AG09309 (cell line): ENCODE measurements at regions not wholly inside any gene's neighbourhood (a gene's known extent, or its start where the extent isn't known, plus 50 kb on each side); places are given as distances from the start of the nearest gene placed in this dataset.

Experiments used
- DNase-seq: peaks from one replicate; pipeline ENCODE4 v3.0.0-alpha.2; 2010; ENCODE audit warnings: low read depth
- H3K4me3 ChIP-seq: 2 replicates; pipeline ENCODE4 v1.5.1; 2011; ENCODE audit warnings: mild to moderate bottlenecking, low read depth, low read length, moderate library complexity; ENCODE audit not compliant: control insufficient read depth
- TF ChIP-seq, protein P1 (sequence below): IDR thresholded peaks from 2 replicates; pipeline ENCODE4 v1.5.1; 2011; ENCODE audit warnings: mild to moderate bottlenecking, low read depth, low read length, inconsistent platforms; ENCODE audit not compliant: insufficient read depth, control insufficient read depth; ENCODE audit errors: missing control alignments

DNA sequence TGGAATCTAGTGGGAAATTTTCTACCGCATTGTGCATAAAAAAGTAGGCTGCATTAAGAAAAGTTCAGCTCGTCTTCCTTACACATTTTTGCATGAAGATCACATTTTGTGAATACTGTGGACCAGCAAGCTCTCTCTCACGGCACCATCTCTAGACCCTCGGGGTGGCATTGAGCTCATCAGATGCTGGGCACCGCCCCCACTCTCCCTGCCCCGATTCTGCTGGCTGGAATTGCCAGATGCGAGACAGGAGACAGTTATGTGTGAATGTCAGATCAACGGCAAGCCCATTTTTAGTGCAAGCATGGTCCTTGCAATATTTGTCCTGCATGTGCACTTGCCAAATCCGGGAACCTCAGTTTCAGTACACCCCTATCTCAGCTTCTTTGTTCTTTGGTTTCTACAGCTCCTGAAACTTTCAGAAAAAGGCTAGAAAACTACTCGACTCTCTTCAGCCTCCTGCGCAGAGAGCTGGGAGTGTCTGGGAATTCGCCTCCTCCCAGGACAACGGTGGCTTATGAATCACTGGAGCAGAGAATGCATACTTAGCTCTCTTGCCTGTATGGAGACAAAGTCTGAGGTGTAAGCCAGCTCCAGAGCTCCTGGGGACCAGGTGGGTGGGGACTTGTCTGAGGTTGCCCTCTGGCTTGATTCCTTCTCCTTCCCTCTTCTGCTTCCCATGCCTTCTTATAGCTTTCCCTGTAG, 285.2 kb upstream of the ATP10A start:
- no peak for DNase-seq
- TF ChIP-seq, protein P1, sequence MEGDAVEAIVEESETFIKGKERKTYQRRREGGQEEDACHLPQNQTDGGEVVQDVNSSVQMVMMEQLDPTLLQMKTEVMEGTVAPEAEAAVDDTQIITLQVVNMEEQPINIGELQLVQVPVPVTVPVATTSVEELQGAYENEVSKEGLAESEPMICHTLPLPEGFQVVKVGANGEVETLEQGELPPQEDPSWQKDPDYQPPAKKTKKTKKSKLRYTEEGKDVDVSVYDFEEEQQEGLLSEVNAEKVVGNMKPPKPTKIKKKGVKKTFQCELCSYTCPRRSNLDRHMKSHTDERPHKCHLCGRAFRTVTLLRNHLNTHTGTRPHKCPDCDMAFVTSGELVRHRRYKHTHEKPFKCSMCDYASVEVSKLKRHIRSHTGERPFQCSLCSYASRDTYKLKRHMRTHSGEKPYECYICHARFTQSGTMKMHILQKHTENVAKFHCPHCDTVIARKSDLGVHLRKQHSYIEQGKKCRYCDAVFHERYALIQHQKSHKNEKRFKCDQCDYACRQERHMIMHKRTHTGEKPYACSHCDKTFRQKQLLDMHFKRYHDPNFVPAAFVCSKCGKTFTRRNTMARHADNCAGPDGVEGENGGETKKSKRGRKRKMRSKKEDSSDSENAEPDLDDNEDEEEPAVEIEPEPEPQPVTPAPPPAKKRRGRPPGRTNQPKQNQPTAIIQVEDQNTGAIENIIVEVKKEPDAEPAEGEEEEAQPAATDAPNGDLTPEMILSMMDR, result no peak
- H3K4me3 ChIP-seq, result no peak overlapping the region

DNA sequence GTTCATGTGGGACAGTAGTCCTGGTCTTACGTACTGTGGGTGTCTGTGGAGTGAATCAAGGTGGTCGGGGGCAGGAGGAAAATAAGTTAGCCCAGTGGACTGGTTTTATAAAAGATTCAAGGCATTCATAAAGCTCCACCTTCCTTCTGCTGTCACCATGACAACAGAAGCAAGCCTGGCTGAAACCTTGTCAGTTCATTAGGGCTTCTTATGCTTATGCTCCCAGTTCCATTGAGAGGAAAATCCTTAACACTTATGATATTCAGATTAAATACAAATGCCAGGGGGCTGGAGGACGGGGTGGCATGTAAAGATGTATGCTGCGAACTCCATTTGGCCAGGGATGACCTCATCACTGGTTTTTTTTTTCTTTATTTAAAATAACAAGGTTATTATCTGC, 283.1 kb upstream of the ATP10A start:
- no peak for DNase-seq

DNA sequence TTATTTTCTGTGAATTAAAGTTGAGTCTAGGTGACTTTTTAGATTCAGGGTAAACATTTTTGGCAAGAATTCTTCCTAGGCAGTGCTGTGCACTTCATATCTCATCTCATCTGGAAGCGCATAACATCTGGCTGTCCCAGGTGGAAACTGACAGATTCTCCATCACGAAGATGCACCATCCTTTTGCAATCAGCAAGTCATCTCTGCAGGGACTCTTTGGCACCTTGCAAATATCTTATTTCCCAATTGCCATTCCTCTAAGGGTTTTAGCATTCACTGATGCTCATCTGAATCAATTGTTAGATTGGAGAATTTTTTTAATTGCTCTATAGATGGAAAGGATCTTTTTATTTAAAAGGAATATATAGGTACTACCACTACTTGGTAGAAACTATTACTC, 282.7 kb upstream of the ATP10A start:
- TF ChIP-seq, protein P1, result no peak
- DNase-seq, result no peak
- no peak overlapping the region for H3K4me3 ChIP-seq

More for the DNA sequence above, 283.1 kb upstream of the ATP10A start:
- H3K4me3 ChIP-seq, result no peak overlapping the region
- TF ChIP-seq, protein P1, result no peak

DNA sequence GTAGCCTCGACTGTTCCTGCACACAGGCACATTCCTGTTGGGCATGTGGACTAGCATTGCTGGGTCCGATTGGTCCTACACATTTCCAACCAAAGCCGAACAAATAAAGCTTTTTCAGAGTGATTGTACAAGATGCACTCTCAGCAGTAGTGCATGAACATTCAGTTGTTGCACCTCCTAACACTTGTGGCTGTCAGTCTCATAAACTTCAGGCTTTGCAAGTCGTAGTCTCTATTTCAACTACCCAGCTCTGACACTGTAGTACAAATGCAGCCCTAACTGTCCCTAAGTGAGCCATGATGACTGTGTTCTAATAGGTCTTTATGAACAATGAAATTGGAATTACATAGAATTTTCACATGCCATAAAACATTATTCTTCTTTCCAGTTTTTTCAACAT, 281.7 kb upstream of the ATP10A start:
- DNase-seq, result no peak
- H3K4me3 ChIP-seq, result no peak overlapping the region
- TF ChIP-seq, protein P1, result no peak

DNA sequence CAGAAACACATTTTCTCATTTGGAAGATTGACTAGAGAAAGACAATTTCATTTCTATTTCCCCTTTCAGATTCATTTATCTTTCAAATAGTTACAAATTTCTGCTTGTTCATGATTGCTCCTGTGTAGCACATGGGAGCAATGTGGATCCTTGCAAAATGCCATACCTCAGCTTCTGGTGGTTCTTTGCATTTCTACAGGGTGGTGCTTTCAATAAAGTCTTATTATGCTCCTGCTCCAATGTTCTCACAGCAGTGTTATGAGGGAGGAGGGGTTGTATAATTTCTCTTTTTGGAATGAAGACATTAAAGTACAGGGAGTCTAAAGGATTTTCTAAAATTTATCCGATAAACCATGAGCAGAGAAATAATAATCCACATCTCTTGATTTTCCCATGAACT, 280.1 kb upstream of the ATP10A start:
- TF ChIP-seq, protein P1, result no peak
- no peak overlapping the region for H3K4me3 ChIP-seq

DNA sequence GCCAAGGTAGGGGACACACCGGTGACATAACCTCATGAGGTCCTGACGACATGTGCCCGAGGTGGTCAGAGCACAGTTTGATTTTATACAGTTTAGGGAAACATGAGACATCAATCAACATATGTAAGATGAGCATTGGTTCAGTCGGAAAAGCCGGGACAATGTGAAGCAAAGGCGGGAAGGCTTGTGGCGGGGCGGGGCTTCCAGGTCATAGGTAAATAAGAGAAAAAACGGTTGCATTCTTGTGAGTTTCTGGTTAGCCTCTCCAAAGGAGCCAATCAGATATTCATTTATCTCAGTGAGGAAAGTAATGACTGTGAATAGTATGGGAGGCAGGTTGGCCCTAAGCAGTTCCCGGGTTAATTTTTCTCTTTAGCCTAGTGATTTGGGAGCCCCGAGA, 271.7 kb upstream of the ATP10A start:
- no peak for DNase-seq
- TF ChIP-seq, protein P1, result no peak
- H3K4me3 ChIP-seq, result no peak overlapping the region

More for the DNA sequence above, 280.1 kb upstream of the ATP10A start:
- DNase-seq, result no peak
